Amygdala (tissue), 56 donors: ENCODE measurements at regions not wholly inside any gene's neighbourhood (a gene's known extent, or its start where the extent isn't known, plus 50 kb on each side); places are given as distances from the start of the nearest gene placed in this dataset.
A peak's percentile ranks its signal among the peaks of the same experiment; 100 is the strongest.

Source experiments
- DNase-seq, 56 donors: peaks; one replicate each; lab custom pipeline; 2025; lab: John Stamatoyannopoulos, UW

GRCh38 chr1:224504297-224505041 lies 69.9 kb upstream of the WDR26 start:
- no peak for DNase-seq

DNA sequence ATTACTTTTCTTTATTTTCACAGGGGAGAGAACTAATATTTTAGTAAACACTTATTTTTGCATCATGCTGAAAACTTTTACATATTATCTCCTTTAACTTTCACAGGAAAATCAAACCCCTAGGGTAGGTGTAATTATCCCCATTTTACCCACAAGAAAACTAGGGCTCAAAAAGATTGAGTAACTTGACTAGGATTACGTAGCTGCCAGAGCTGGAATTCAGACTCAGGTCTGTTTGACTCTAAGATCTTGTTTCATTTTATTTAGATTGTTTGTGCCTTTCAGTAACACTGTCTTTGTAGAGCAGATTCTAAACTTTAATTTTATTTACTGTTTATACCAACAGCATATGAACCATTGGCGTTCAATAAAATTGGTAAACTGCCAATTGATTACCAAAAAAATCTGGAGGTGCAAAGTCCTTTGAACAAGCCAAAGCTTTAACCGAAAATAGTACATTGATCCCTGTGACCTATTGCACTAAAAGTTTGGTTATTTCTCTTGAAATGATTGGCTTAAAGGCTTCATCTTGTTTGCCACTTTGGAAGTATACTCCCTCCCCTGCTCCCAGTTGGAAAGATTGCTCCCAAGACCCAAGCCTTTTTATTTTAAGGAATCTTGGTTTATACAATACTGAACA lies 71.0 kb upstream of the WDR26 start:
- no peak for DNase-seq

GRCh38 chr1:224506141-224506814 lies 71.7 kb upstream of the WDR26 start:
- no peak for DNase-seq

GRCh38 chr1:224507771-224508523 lies 73.3 kb upstream of the WDR26 start:
- DNase-seq: no peak

- no peak for DNase-seq
These were observed 75.3 kb upstream of the WDR26 start for GRCh38 chr1:224509907-224510306.

DNA sequence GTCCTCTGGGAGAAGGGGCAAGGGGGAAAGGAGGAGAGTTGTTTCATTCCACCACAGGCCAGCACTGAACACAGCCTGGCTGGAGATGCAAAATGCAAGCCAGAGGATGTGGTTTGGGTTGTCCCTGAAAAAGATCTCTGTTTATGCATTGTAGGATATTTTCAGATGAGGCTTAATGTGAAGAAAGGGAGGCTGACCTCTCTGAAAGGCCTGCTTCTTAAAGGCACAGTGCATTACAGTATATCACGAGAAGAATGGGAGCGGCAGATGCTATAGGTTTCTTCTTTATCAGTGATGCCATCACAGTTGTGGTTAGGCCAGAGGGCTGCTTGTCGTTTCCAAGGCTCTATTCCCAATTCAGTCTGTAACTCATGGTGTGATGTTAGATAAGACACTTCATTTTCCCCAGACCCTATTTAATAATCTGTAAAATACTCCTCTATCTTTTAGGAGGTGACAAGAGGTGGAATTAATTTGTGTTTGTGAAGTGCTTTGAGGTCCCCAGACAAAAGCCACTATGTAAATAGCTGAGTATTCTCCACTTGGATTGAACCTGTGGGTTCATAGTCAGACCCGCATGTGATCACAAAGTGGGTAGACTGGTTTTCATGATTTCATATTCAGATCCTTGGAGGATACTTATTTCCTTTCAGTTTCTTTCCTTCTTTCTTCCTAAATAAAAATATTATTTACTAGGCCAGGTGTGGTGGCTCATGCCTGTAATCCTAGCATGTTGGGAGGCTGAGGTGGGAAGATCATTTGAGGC lies 76.5 kb upstream of the WDR26 start:
- no peak for DNase-seq

DNA sequence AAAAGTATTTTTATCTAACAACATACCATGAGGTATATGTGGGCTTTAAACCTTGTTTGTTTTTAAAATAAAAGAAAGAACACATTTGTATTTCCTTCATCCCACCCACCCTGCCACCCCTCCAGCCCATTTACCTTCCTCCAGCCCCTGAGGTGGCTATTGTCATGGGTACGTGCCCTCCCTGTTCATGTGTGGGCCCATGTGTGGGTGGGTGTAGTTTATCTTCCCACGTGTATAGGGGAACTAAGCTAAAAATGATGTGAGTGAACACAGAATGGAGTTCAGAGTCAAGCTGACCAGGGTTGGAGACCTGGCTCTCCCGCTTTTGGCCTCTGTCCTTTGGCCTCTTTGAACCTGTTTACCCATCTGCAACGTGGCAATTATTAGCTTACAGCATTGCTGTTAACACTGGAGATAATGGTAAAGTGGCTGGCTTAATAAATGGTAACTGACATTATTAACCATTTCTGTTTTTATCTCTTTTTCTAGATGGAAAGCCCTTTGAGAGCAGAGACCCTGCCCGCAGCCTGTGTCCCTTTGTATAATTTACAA lies 78.1 kb upstream of the WDR26 start:
- no peak for DNase-seq

- DNase-seq: no peak
These were observed 78.8 kb upstream of the WDR26 start for GRCh38 chr1:224513383-224513782.

- DNase-seq: peak in 52 of 56 donors; percentile 7 to 84 (median 60)
These were observed 79.2 kb upstream of the WDR26 start for GRCh38 chr1:224513787-224514209.

GRCh38 chr1:224517171-224517570 lies 82.6 kb upstream of the WDR26 start:
- no peak for DNase-seq

DNA sequence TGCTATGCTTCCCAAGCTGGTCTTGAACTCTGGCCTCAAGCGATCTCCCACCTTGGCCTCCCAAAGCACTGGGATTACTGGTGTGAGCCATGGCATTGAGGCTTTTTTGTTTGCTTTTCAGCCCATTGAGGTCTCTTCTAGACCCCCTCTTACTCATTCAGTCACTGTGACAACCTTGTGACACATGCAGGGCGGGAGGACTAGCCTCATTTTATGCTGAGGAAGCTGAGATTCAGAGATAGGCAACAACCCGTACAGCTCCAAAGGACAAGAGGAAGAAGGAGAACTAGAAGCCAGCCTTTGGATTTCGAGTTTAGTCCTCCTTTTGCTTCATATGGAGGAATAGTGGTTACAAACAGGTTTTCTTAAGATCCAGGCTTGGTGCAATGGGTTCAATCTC lies 83.9 kb upstream of the WDR26 start:
- no peak for DNase-seq

DNA sequence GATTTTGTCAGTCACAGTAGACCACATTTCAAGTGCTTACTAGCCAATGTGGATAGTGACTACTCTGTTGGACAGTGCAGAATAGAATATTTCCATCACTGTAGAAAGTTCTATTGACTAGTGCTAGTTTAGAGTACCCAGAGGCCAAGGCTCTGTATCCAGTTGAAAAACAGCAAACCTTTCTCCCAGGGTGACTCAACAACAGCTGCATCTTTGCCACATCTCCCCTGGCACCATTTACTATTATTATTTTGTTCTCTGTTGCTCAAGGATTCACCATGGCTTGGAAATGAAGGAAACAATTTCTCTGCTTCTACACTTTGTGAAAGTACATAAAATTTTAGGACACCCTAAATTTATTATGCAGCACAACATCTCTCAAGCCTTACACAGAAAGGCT lies 85.3 kb upstream of the WDR26 start:
- no peak for DNase-seq

GRCh38 chr1:224520808-224521207 lies 86.2 kb upstream of the WDR26 start:
- no peak for DNase-seq

- DNase-seq: no peak
These were observed 87.5 kb upstream of the WDR26 start for GRCh38 chr1:224521904-224522734.

- no peak for DNase-seq
These were observed 89.1 kb upstream of the WDR26 start for GRCh38 chr1:224523676-224524075.

DNA sequence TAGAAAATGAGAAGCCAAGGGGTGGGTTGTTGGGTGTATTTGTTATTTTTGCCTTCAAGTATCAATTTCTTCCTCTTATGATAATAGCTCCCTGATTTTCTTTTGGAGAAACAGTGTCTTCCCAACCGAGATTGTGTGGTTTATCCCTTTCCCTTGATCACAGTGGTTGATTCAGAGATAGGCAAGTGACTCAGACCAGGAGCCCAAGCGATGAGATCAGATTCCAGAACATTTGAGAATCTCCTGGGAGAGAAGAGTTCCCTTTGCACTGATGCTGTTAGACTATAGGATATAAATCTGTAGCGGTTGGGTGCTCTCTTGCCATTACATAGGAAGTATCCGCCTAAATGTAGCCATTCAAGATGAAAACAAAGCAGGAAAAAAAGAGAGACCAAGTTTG lies 90.1 kb upstream of the WDR26 start:
- DNase-seq: no peak

DNA sequence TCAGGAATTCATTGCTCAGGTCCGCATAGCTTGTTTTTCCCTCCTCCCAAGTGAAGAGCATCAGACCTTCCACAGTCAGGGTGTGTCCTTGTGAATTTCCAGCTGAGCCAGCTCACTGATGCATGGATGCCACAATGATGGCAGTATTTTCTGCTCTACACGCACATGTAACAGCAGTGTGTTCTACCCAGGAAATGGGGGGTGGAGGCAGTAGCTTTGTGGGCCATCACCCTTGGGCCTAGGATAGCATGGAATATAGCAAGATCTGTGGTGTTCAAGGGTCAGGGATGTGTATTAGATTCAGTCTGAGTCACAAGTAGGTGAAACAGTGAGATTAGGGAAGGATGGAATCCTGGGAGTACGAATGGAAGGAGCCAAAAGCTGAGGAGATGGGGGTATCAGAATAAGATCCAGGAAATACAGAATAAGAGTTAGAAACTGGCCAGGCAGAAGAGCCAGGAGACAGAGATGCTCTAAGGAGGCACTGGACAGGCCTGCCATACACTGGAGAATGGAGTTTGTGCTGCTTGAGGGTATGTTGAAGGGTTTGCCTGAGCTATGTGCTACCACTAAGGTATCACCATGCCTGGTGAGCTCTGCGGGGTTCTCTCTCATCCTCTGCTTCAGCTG lies 90.6 kb upstream of the CNIH3 start:
- no peak for DNase-seq

- DNase-seq: no peak
These were observed 89.3 kb upstream of the CNIH3 start for GRCh38 chr1:224526771-224527170.

DNA sequence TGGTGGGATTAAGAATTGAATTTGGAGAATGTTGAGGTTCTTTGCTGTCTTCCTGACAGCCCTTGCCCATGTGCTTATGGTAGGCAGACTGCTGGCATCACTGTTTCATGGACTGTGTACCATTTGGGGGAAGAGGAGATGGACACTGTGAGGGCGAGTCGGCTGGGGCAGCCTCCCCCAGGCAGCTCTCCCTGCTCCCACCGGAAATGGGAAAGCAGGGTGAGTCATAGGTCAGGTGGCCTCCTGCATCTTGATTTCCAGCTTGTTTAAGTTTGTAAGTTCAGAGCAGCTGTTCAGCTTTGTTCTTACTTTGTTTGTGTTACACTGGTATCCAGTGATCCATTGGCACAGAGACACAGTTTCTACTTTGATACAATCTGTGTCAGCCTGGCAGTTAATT lies 87.2 kb upstream of the CNIH3 start:
- DNase-seq: peak in 1 of 56 donors; percentile 7
